ENCODE measurements at regions not wholly inside any gene's neighbourhood (a gene's known extent, or its start where the extent isn't known, plus 50 kb on each side); places are given as distances from the start of the nearest gene placed in this dataset.

DNA sequence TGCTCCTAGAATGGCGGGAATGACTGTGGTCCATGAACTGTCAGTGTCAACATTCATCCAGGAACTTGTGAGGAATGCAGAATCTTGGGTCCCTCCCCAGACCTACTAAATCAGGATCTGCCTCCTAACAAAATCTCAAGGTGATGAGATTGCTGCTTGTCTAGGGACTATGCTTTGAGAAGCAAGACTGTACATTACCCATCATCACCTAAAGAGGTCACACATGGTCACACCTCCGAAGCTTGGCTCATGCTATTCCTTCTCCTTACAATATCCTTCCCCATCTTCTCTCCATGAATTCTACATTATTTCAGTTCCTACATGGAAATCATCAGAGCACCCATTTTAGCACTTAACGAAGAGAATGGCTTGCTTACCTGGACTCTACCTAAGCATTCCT lies 102.3 kb upstream of the JARID2 start:
- TF ChIP-seq, protein P1, sequence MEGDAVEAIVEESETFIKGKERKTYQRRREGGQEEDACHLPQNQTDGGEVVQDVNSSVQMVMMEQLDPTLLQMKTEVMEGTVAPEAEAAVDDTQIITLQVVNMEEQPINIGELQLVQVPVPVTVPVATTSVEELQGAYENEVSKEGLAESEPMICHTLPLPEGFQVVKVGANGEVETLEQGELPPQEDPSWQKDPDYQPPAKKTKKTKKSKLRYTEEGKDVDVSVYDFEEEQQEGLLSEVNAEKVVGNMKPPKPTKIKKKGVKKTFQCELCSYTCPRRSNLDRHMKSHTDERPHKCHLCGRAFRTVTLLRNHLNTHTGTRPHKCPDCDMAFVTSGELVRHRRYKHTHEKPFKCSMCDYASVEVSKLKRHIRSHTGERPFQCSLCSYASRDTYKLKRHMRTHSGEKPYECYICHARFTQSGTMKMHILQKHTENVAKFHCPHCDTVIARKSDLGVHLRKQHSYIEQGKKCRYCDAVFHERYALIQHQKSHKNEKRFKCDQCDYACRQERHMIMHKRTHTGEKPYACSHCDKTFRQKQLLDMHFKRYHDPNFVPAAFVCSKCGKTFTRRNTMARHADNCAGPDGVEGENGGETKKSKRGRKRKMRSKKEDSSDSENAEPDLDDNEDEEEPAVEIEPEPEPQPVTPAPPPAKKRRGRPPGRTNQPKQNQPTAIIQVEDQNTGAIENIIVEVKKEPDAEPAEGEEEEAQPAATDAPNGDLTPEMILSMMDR (conservative IDR thresholded peaks at IDR 0.05; ENCODE audit: low read depth in 2 of 2), result no peak
- no peak for TF ChIP-seq POLR2AphosphoS5 (IDR thresholded peaks at IDR 0.05; ENCODE audit: low read depth)
